H1 (cell line): ENCODE measurements at regions not wholly inside any gene's neighbourhood (a gene's known extent, or its start where the extent isn't known, plus 50 kb on each side); places are given as distances from the start of the nearest gene placed in this dataset.

Experiments used
- CTCF ChIA-PET: fragments of 300-600 bp; sonication (Branson Sonifier 250); formaldehyde crosslinking; loops from one replicate; lab custom pipeline; 2021; ENCODE audit not compliant: partially characterized antibody; lab: Charles Lee
- POLR2A ChIA-PET: fragments of 300-600 bp; sonication (Branson Sonifier 250); formaldehyde crosslinking; loops from one replicate; lab custom pipeline; 2021; ENCODE audit warnings: inconsistent platforms; ENCODE audit not compliant: partially characterized antibody; lab: Charles Lee
- DNase-seq, 2 experiments: peaks; one replicate each; pipeline versions ENCODE4 v3.0.0 to v3.0.0-alpha.2; 2010 to 2022; ENCODE audit warnings: low spot score in 2 of 2, low read depth in 1 of 2, mixed read lengths in 1 of 2
- FAIRE-seq: peaks from 2 replicates; lab custom pipeline; 2011; peaks lifted over from hg19 to GRCh38; lab: Jason Lieb, UNC
- H2AFZ ChIP-seq: 2 replicates; pipeline ENCODE4 v1.8.1; 2012; ENCODE audit warnings: low read length, inconsistent platforms
- H2AK5ac ChIP-seq: 2 replicates; pipeline ENCODE4 v1.6.1; 2013; ENCODE audit warnings: low read depth, low read length
- H2BK120ac ChIP-seq: replicated peaks from 2 replicates; pipeline ENCODE3; 2013; ENCODE audit warnings: low read depth, low read length, inconsistent platforms
- H2BK12ac ChIP-seq: 2 replicates; pipeline ENCODE4 v1.6.1; 2013; ENCODE audit warnings: low read depth, low read length
- H2BK15ac ChIP-seq: 2 replicates; pipeline ENCODE4 v1.6.1; 2013; ENCODE audit warnings: low read length
- H2BK20ac ChIP-seq: 2 replicates; pipeline ENCODE4 v1.6.1; 2013; ENCODE audit warnings: low read length
- H2BK5ac ChIP-seq: 2 replicates; pipeline ENCODE4 v1.6.1; 2013; ENCODE audit warnings: low read depth, low read length
- H3K14ac ChIP-seq: 2 replicates; pipeline ENCODE4 v1.6.1; 2013; ENCODE audit warnings: inconsistent platforms; ENCODE audit not compliant: insufficient read length
- H3K18ac ChIP-seq: 2 replicates; pipeline ENCODE4 v1.6.1; 2013; ENCODE audit warnings: low read length; ENCODE audit errors: extremely low read depth
- H3K23ac ChIP-seq: 2 replicates; pipeline ENCODE4 v1.6.1; 2013; ENCODE audit warnings: inconsistent platforms; ENCODE audit not compliant: insufficient read length
- H3K23me2 ChIP-seq: 2 replicates; pipeline ENCODE4 v1.6.1; 2013; ENCODE audit warnings: low read depth, low read length
- H3K27ac ChIP-seq: 2 replicates; pipeline ENCODE4 v1.6.1; 2011; ENCODE audit warnings: low read depth, low read length, inconsistent platforms
- H3K27me3 ChIP-seq, 4 experiments: replicated peaks in 1 of 4; 1 replicate in 1 of 4; 2 replicates in 3 of 4; pipeline versions ENCODE4 v1.6.1 to v1.8.1; 2011 to 2013; ENCODE audit warnings: low read length in 3 of 4, mild to moderate bottlenecking in 3 of 4, inconsistent platforms in 2 of 4, mixed read lengths in 2 of 4, moderate library complexity in 1 of 4; ENCODE audit not compliant: control insufficient read depth in 3 of 4, insufficient read depth in 3 of 4; ENCODE audit errors: extremely low read depth in 1 of 4
- H3K36me3 ChIP-seq, 4 experiments: 2 replicates each; pipeline versions ENCODE4 v1.6.1 to v1.8.1; 2011 to 2013; ENCODE audit warnings: mild to moderate bottlenecking in 4 of 4, low read length in 3 of 4, moderate library complexity in 2 of 4, control low read depth in 1 of 4, inconsistent platforms in 1 of 4; ENCODE audit not compliant: insufficient read depth in 4 of 4, control insufficient read depth in 2 of 4
- H3K4ac ChIP-seq: replicated peaks from 2 replicates; pipeline ENCODE3; 2013; ENCODE audit warnings: low read length, low read depth, mixed read lengths, inconsistent platforms; ENCODE audit not compliant: insufficient read length
- H3K4me1 ChIP-seq, 4 experiments: replicated peaks in 1 of 4; 1 replicate in 1 of 4; 2 replicates in 3 of 4; pipeline versions ENCODE4 v1.6.1 to v1.8.1; 2011 to 2013; ENCODE audit warnings: low read length in 3 of 4, inconsistent platforms in 2 of 4, mixed read lengths in 1 of 4; ENCODE audit not compliant: insufficient read depth in 4 of 4, control insufficient read depth in 3 of 4
- H3K4me2 ChIP-seq, 2 experiments: 2 replicates each; pipeline versions ENCODE4 v1.6.1 to v1.8.1; 2011 to 2013; ENCODE audit warnings: low read depth in 2 of 2, low read length in 2 of 2, control low read depth in 1 of 2, inconsistent platforms in 1 of 2, mild to moderate bottlenecking in 1 of 2; ENCODE audit not compliant: insufficient read depth in 1 of 2
- H3K4me3 ChIP-seq, 4 experiments: fragments of 200-600, 300-600 bp in 1 of 4; sonication (generic), shearing (Covaris generic), sonication (Bioruptor Twin) in 1 of 4; 2 replicates each; pipeline versions ENCODE4 v1.5.1 to v1.8.1; 2011 to 2016; ENCODE audit warnings: low read length in 4 of 4, low read depth in 3 of 4, control low read depth in 2 of 4, inconsistent platforms in 2 of 4, mild to moderate bottlenecking in 2 of 4, mixed read lengths in 1 of 4, moderate library complexity in 1 of 4; ENCODE audit not compliant: insufficient read depth in 2 of 4; ENCODE audit errors: extremely low read depth in 1 of 4
- H3K56ac ChIP-seq: replicated peaks from 2 replicates; pipeline ENCODE3; 2013; ENCODE audit warnings: low read depth, mild to moderate bottlenecking, mixed read lengths, low read length, inconsistent platforms; ENCODE audit not compliant: insufficient read length
- H3K79me1 ChIP-seq: 2 replicates; pipeline ENCODE4 v1.6.1; 2013; ENCODE audit warnings: low read depth, low read length, control low read depth
- H3K79me2 ChIP-seq, 2 experiments: 2 replicates each; pipeline versions ENCODE4 v1.6.1 to v1.8.1; 2012 to 2013; ENCODE audit warnings: low read length in 2 of 2, mild to moderate bottlenecking in 2 of 2, inconsistent platforms in 1 of 2; ENCODE audit not compliant: insufficient read depth in 2 of 2, control insufficient read depth in 1 of 2
- H3K9ac ChIP-seq, 4 experiments: replicated peaks in 1 of 4; 1 replicate in 1 of 4; 2 replicates in 3 of 4; pipeline versions ENCODE4 v1.6.1 to v1.8.1; 2011 to 2013; ENCODE audit warnings: low read depth in 3 of 4, low read length in 3 of 4, control low read depth in 2 of 4, mild to moderate bottlenecking in 2 of 4, moderate library complexity in 2 of 4, inconsistent platforms in 1 of 4; ENCODE audit errors: extremely low read depth in 1 of 4
- H3K9me3 ChIP-seq, 2 experiments: 2 replicates each; pipeline versions ENCODE4 v1.6.1 to v1.8.1; 2012 to 2013; ENCODE audit warnings: mild to moderate bottlenecking in 2 of 2, moderate library complexity in 2 of 2, control low read depth in 1 of 2, inconsistent platforms in 1 of 2, low read depth in 1 of 2, low read length in 1 of 2, mixed read lengths in 1 of 2; ENCODE audit not compliant: insufficient read depth in 2 of 2
- H4K20me1 ChIP-seq, 2 experiments: replicated peaks in 1 of 2; 2 replicates each; pipeline versions ENCODE3 to v1.8.1; 2011 to 2013; ENCODE audit warnings: inconsistent platforms in 2 of 2, low read length in 2 of 2, mild to moderate bottlenecking in 1 of 2; ENCODE audit not compliant: insufficient read depth in 2 of 2, control insufficient read depth in 1 of 2
- H4K5ac ChIP-seq: 2 replicates; pipeline ENCODE4 v1.6.1; 2013; ENCODE audit warnings: low read length, low read depth, mixed read lengths, inconsistent platforms; ENCODE audit not compliant: insufficient read length
- H4K8ac ChIP-seq: 2 replicates; pipeline ENCODE4 v1.8.0; 2013; ENCODE audit warnings: mild to moderate bottlenecking, moderate library complexity, low read length, inconsistent platforms; ENCODE audit not compliant: insufficient read depth; ENCODE audit errors: extremely low read depth
- H4K91ac ChIP-seq: replicated peaks from 2 replicates; pipeline ENCODE3; 2013; ENCODE audit warnings: low read length, mixed read lengths, inconsistent platforms; ENCODE audit not compliant: insufficient read length
- SIN3A ChIP-seq, 2 experiments: IDR thresholded peaks in 1 of 2; conservative IDR thresholded peaks in 1 of 2; 2 replicates each; pipeline ENCODE4 v1.6.1; 2011 to 2012; ENCODE audit warnings: low read length in 2 of 2, improper control_type of control experiment in 1 of 2, low read depth in 1 of 2, mild to moderate bottlenecking in 1 of 2
- TAF1 ChIP-seq: IDR thresholded peaks from 2 replicates; pipeline ENCODE4 v1.6.1; 2011; ENCODE audit warnings: mild to moderate bottlenecking, low read depth, low read length
- TBP ChIP-seq: IDR thresholded peaks from 2 replicates; pipeline ENCODE4 v1.6.1; 2011; ENCODE audit warnings: low read depth, low read length, improper control_type of control experiment
- TCF12 ChIP-seq: IDR thresholded peaks from 2 replicates; pipeline ENCODE4 v1.6.1; 2011; ENCODE audit warnings: low read depth, mild to moderate bottlenecking, low read length
- WGBS, 2 experiments: shearing (Covaris generic) in 1 of 2; methylation state at CpG; one replicate each; pipeline versions ENCODE4 v1.1.6 to v1.1.7; 2013 to 2015; ENCODE audit warnings: low lambda C conversion rate in 2 of 2, mixed read lengths in 2 of 2, inconsistent platforms in 1 of 2, low coverage in 1 of 2, missing lambda C conversion rate in 1 of 2; ENCODE audit not compliant: insufficient replicate concordance in 2 of 2, insufficient coverage in 1 of 2, insufficient read length in 1 of 2; ENCODE audit errors: extremely low coverage in 1 of 2, missing lambda C conversion rate in 1 of 2; 5-methylcytosine and 5-hydroxymethylcytosine counted together
- TF ChIP-seq, protein P1 (sequence below): IDR thresholded peaks from 2 replicates; pipeline ENCODE4 v1.6.1; 2011; ENCODE audit warnings: low read depth, mild to moderate bottlenecking, low read length; ENCODE audit not compliant: insufficient read depth

DNA sequence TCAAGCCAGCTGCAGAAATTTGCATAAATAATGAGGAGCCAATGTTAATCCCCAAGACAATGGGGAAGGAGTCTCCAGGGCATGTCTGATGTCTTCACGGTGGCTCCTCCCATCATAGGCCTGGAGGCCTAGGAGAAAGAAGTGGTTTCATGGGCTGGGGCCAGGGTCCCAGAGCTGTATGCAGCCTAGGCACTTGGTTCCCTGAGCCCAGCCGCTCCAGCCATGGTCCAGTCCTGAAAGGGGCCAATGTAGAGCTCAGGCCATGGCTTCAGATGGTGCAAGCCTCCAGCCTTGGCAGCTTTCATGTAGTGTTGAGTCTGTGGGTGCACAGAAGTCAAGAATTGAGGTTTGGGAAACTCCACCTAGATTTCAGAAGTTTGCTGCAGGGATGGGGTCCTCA, 628.2 kb upstream of the GRIA3 start:
- no peak for DNase-seq
- H4K5ac ChIP-seq, result no peak overlapping the region
- H2BK120ac ChIP-seq, result no peak overlapping the region
- no peak overlapping the region for H3K23ac ChIP-seq
- no peak overlapping the region for H2AK5ac ChIP-seq
- H2BK12ac ChIP-seq, result no peak overlapping the region
- H2BK5ac ChIP-seq, result no peak overlapping the region
- WGBS, 2 experiments, result 86% methylated on average over 2 of the region's 2 CpGs; no CpG with 5 or more reads in 1 of the 2 experiments
- H3K9ac ChIP-seq, result no peak overlapping the region
- no peak overlapping the region for H4K91ac ChIP-seq
- TF ChIP-seq SIN3A (conservative IDR thresholded peaks at IDR 0.05 in 1 of 2, IDR thresholded peaks at IDR 0.05 in 1 of 2; ENCODE audit: low read depth in 1 of 2, low read length in 2 of 2) (no peak), TCF12 (no peak), TAF1 (no peak), TBP (no peak)
- TF ChIP-seq, protein P1, sequence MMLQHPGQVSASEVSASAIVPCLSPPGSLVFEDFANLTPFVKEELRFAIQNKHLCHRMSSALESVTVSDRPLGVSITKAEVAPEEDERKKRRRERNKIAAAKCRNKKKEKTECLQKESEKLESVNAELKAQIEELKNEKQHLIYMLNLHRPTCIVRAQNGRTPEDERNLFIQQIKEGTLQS, result no peak
- no peak overlapping the region for H3K4me3 ChIP-seq
- no peak overlapping the region for H4K8ac ChIP-seq
- no peaks in the 10 kb centered on the region for H3K4me1 ChIP-seq
- no peaks in the 10 kb centered on the region for H3K27me3 ChIP-seq
- FAIRE-seq, result no peak
- H3K27ac ChIP-seq, result no peak overlapping the region
- no peak overlapping the region for H3K4ac ChIP-seq
- ChIA-PET POLR2A (no interaction called here), CTCF (interaction anchor here (0.6 kb wide), 1 partner anchor 28 kb away, joined by 3 read pairs; no protein-coding TSS in a partner anchor)
- H2BK20ac ChIP-seq, result no peak overlapping the region
- H2BK15ac ChIP-seq, result no peak overlapping the region
- no peak overlapping the region for H3K18ac ChIP-seq
- no peaks in the 10 kb centered on the region for H3K36me3 ChIP-seq
- no peak overlapping the region for H3K56ac ChIP-seq
- no peaks in the 10 kb centered on the region for H3K79me1 ChIP-seq
- H3K4me2 ChIP-seq, result no peak overlapping the region
- H2AFZ ChIP-seq, result no peak overlapping the region
- no peaks in the 10 kb centered on the region for H4K20me1 ChIP-seq
- no peaks in the 10 kb centered on the region for H3K23me2 ChIP-seq
- no peaks in the 10 kb centered on the region for H3K9me3 ChIP-seq
- no peaks in the 10 kb centered on the region for H3K79me2 ChIP-seq
- H3K14ac ChIP-seq, result no peak overlapping the region
